GM12872 (cell line): ENCODE measurements at regions not wholly inside any gene's neighbourhood (a gene's known extent, or its start where the extent isn't known, plus 50 kb on each side); places are given as distances from the start of the nearest gene placed in this dataset.

Experiments used
- CTCF ChIP-seq: IDR thresholded peaks from 3 replicates; pipeline ENCODE4 v1.5.1; 2011; ENCODE audit warnings: low read depth, mild to moderate bottlenecking, low read length, moderate library complexity; ENCODE audit not compliant: insufficient read depth

DNA sequence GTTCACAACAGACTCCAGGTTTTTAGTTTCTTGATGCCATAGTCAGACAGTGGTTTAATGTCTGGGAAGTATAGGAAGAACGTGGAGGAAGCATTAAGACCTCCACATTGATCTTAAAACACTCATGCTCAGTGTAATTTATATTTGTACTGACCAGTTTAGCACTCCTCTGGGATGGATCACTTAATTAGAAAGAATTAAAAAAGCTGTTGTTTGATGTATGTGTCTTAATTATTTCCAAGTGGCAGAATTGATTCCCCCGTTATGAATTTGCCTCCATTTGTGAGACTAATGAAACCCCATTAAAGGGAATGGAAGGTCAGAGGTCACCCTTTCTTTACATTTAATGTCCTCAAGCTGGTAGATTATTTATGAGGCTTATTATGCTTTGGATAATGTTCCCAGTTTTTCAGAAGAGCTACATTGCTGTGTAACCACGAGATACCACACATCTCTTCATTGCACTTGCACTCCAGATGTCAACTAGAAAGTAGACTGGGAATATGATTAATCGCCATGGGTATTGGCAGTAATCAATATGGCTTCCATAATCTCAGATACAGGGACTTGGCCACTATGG, 270.0 kb upstream of the JAG1 start:
- TF ChIP-seq CTCF = no peak

DNA sequence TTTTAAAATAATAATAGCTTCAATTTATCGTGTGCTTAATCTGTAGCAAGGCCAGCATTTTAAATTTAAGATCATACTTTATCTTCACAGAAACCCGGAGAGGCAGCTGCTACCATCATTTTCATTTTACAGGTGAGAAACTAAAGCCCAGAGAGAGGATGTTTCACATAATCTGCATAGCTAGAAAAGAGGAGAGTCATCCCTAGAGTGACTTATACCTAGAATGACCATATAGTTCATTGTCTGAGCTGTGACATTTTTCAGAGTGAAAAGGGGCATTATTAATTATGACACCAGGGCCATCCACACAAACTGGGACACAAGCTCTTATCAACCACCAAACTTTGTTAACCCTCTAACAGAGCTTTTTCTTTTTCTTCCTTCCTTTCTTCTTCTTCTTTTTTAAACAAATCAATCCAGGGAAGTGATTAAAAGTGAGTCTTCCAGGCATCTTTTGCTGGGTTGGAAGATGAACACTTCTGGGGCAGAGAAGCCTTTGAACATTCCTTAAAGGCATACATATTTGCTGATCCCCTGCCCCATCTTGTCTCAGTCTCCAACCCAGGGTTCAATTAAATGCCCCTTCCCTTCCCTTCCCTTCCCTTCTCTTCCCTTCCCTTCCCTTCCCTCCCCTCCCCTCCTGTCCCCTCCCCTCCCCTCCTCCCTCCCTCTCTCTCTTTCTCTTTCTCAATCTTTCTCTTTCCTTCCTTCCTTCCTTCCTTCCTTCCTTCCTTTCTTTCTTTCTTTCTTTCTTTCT, 272.5 kb upstream of the JAG1 start:
- TF ChIP-seq CTCF = no peak

DNA sequence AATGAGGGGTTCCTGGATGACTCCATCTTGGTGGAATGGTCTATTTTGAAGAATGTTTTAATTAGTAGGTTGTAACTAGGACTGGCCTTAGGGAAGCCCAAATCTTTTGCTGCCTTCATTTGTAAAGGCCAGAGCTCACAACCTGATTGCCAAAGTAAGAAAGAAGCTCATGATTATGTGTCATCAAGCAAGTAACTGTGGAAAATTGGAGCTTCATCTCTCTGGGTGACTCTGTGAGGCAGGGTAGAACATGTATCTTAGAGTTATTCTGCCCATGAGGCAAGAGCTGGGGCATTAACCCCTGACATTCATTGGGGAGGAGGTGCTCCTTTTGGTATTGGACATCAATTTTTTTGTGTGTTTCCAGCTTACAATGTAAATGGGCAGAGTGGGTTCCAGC, 273.9 kb upstream of the JAG1 start:
- no peak for TF ChIP-seq CTCF

GRCh38 chr20:10949930-10950783, 276.4 kb upstream of the JAG1 start:
- TF ChIP-seq CTCF = no peak

- no peak for TF ChIP-seq CTCF
Measured at GRCh38 chr20:10951216-10951615, 277.4 kb upstream of the JAG1 start.

- no peak for TF ChIP-seq CTCF
Measured at GRCh38 chr20:10951904-10952303, 278.1 kb upstream of the JAG1 start.

DNA sequence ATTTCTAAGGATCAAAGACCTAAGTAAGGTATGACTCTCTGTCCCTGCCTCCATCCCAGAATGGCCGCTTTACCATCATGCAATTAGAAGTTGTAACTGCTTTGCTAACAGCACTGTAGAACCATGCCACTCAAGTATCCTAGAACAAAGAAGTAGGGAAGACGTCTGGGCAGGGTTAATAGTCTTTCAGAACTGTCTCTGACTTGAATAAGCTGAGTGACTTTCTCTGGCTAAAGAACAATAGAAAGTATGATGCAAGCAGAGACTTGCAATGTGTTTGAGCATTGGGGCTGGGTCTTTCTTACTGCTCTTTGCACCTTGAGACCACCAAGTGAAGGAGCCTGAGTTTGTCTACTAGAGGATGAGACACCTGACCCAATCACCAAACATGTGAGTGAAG, 279.6 kb upstream of the JAG1 start:
- TF ChIP-seq CTCF = no peak
